ENCODE measurements at regions not wholly inside any gene's neighbourhood (a gene's known extent, or its start where the extent isn't known, plus 50 kb on each side); places are given as distances from the start of the nearest gene placed in this dataset.

DNA sequence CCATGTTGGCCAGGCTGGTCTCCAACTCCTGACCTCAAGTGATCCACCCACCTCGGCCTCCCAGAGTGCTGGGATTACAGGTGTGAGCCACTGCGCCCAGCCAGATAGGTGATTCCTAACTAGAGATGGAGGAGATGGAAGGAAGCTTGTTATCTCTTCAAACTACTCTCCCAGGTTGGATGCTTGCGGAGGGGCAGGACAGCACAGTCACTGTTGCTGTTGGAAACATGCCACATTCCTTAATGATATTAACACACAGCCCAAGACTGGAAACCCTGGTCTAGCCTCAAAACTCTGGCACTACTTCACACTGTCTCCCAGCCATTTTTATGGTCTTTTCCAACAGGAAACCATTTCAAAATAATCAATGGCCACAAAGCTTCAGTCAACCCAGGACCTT, 468.8 kb upstream of the NRP1 start:
- no peak overlapping the region for H3K27ac ChIP-seq (ENCODE audit: control insufficient read depth, insufficient read depth, low read length)

GRCh38 chr10:33802566-33802965, 468.1 kb upstream of the NRP1 start:
- dilution Hi-C loops (cut with MboI; ENCODE audit: extremely low pct_ligation_motif_present, low sequenced_read_pairs): no loop called here
- Histone ChIP-seq H3K9me3 (ENCODE audit: control insufficient read depth, low read depth, low read length) (no peaks in the 10 kb centered on the region), H3K27me3 (ENCODE audit: control insufficient read depth, extremely low read depth, insufficient read depth, low read length) (no peaks in the 10 kb centered on the region), H2AFZ (ENCODE audit: control insufficient read depth, low read length) (no peak overlapping the region), H3K27ac (ENCODE audit: control insufficient read depth, insufficient read depth, low read length) (no peak overlapping the region), H3K36me3 (ENCODE audit: control insufficient read depth in 2 of 2, extremely low read depth in 1 of 2, insufficient read depth in 2 of 2, low read length in 2 of 2) (no peaks in the 10 kb centered on the region), H3K4me1 (ENCODE audit: control insufficient read depth, extremely low read depth, insufficient read depth, low read length) (no peaks in the 10 kb centered on the region), H3K79me2 (ENCODE audit: control insufficient read depth, insufficient read depth, low read length) (no peaks in the 10 kb centered on the region), H3K9ac (ENCODE audit: control insufficient read depth, extremely low read depth, insufficient read depth, low read length) (no peak overlapping the region), H4K20me1 (ENCODE audit: control insufficient read depth, extremely low read depth, insufficient read depth, low read length) (no peaks in the 10 kb centered on the region), H3K4me3 (ENCODE audit: control insufficient read depth in 2 of 3, extremely low read depth in 1 of 3, insufficient read depth in 2 of 3, low read depth in 1 of 3, low read length in 3 of 3) (no peak overlapping the region), H3K9me1 (ENCODE audit: control insufficient read depth, extremely low read depth, insufficient read depth, low read length) (no peaks in the 10 kb centered on the region), H3K4me2 (ENCODE audit: control insufficient read depth, extremely low read depth, insufficient read depth, low read depth, low read length) (no peak overlapping the region)
- no peak for DNase-seq (ENCODE audit: low read depth, low spot score)
- no peak for FAIRE-seq
- TF ChIP-seq, protein P1, sequence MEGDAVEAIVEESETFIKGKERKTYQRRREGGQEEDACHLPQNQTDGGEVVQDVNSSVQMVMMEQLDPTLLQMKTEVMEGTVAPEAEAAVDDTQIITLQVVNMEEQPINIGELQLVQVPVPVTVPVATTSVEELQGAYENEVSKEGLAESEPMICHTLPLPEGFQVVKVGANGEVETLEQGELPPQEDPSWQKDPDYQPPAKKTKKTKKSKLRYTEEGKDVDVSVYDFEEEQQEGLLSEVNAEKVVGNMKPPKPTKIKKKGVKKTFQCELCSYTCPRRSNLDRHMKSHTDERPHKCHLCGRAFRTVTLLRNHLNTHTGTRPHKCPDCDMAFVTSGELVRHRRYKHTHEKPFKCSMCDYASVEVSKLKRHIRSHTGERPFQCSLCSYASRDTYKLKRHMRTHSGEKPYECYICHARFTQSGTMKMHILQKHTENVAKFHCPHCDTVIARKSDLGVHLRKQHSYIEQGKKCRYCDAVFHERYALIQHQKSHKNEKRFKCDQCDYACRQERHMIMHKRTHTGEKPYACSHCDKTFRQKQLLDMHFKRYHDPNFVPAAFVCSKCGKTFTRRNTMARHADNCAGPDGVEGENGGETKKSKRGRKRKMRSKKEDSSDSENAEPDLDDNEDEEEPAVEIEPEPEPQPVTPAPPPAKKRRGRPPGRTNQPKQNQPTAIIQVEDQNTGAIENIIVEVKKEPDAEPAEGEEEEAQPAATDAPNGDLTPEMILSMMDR (optimal IDR thresholded peaks at IDR 0.05 in 1 of 3, IDR thresholded peaks at IDR 0.05 in 1 of 3, conservative IDR thresholded peaks at IDR 0.05 in 1 of 3; ENCODE audit: extremely low read depth in 1 of 3, insufficient read depth in 2 of 3, low read length in 3 of 3): no peak
- TF ChIP-seq EZH2 (IDR thresholded peaks at IDR 0.05; ENCODE audit: low read length): no peak

More for the DNA sequence above, 468.8 kb upstream of the NRP1 start:
- H2AFZ ChIP-seq (ENCODE audit: control insufficient read depth, low read length): no peak overlapping the region
- FAIRE-seq: no peak
- H3K9me3 ChIP-seq (ENCODE audit: control insufficient read depth, low read depth, low read length): no peaks in the 10 kb centered on the region
- H3K79me2 ChIP-seq (ENCODE audit: control insufficient read depth, insufficient read depth, low read length): no peaks in the 10 kb centered on the region
- no peaks in the 10 kb centered on the region for H3K27me3 ChIP-seq (ENCODE audit: control insufficient read depth, extremely low read depth, insufficient read depth, low read length)
- no peak for TF ChIP-seq EZH2 (IDR thresholded peaks at IDR 0.05; ENCODE audit: low read length)
- TF ChIP-seq, protein P1 (optimal IDR thresholded peaks at IDR 0.05 in 1 of 3, IDR thresholded peaks at IDR 0.05 in 1 of 3, conservative IDR thresholded peaks at IDR 0.05 in 1 of 3; ENCODE audit: extremely low read depth in 1 of 3, insufficient read depth in 2 of 3, low read length in 3 of 3): no peak
- no peaks in the 10 kb centered on the region for H3K9me1 ChIP-seq (ENCODE audit: control insufficient read depth, extremely low read depth, insufficient read depth, low read length)
- H4K20me1 ChIP-seq (ENCODE audit: control insufficient read depth, extremely low read depth, insufficient read depth, low read length): no peaks in the 10 kb centered on the region
- H3K4me2 ChIP-seq (ENCODE audit: control insufficient read depth, extremely low read depth, insufficient read depth, low read depth, low read length): no peak overlapping the region
- no peak overlapping the region for H3K4me3 ChIP-seq (ENCODE audit: control insufficient read depth in 2 of 3, extremely low read depth in 1 of 3, insufficient read depth in 2 of 3, low read depth in 1 of 3, low read length in 3 of 3)
- no peaks in the 10 kb centered on the region for H3K4me1 ChIP-seq (ENCODE audit: control insufficient read depth, extremely low read depth, insufficient read depth, low read length)
- H3K9ac ChIP-seq (ENCODE audit: control insufficient read depth, extremely low read depth, insufficient read depth, low read length): no peak overlapping the region
- no peaks in the 10 kb centered on the region for H3K36me3 ChIP-seq (ENCODE audit: control insufficient read depth in 2 of 2, extremely low read depth in 1 of 2, insufficient read depth in 2 of 2, low read length in 2 of 2)
- dilution Hi-C loops (cut with MboI; ENCODE audit: extremely low pct_ligation_motif_present, low sequenced_read_pairs): no loop called here
- no peak for DNase-seq (ENCODE audit: low read depth, low spot score)

All from keratinocyte (primary cell).